SK-N-SH treated with all-trans-retinoic acid at 6 μM for 48 hours (cell line): ENCODE measurements at regions not wholly inside any gene's neighbourhood (a gene's known extent, or its start where the extent isn't known, plus 50 kb on each side); places are given as distances from the start of the nearest gene placed in this dataset.

Source experiments
- ATAC-seq: fragments of 200-7000 bp; cut with Tn5 transposase; 3 replicates; pipeline ENCODE4 v1.9.1; 2020; ENCODE audit warnings: mild to moderate bottlenecking, moderate library complexity
- ARNTL ChIP-seq: fragments of 450-650 bp; formaldehyde crosslinking; IDR thresholded peaks from 2 replicates; pipeline ENCODE4 v1.5.0; 2020; ENCODE audit warnings: low read depth, mild to moderate bottlenecking, moderate library complexity, borderline replicate concordance
- BACH2 ChIP-seq: fragments of 250-450 bp; sonication (Bioruptor Pico); IDR thresholded peaks from 2 replicates; pipeline ENCODE4 v1.9.0; 2021; ENCODE audit warnings: mild to moderate bottlenecking, borderline replicate concordance
- CSDC2 ChIP-seq: fragments of 250-450 bp; sonication (Bioruptor Pico); IDR thresholded peaks from 2 replicates; pipeline ENCODE4 v1.5.0; 2020; ENCODE audit warnings: mild to moderate bottlenecking, moderate library complexity
- ESRRG ChIP-seq: fragments of 250-450 bp; sonication (Bioruptor Pico); IDR thresholded peaks from 2 replicates; pipeline ENCODE4 v1.6.1; 2021; ENCODE audit warnings: mild to moderate bottlenecking
- GLIS3 ChIP-seq: fragments of 250-450 bp; sonication (Bioruptor Pico); IDR thresholded peaks from 2 replicates; pipeline ENCODE4 v1.5.0; 2020; ENCODE audit warnings: mild to moderate bottlenecking, moderate library complexity
- ISL1 ChIP-seq: fragments of 250-450 bp; sonication (Bioruptor Pico); IDR thresholded peaks from 2 replicates; pipeline ENCODE4 v2.1.2; 2022; ENCODE audit warnings: mild to moderate bottlenecking, moderate library complexity
- OSR1 ChIP-seq: fragments of 250-450 bp; sonication (Bioruptor Pico); IDR thresholded peaks from 2 replicates; pipeline ENCODE4 v1.8.0; 2022; ENCODE audit warnings: moderate library complexity, mild to moderate bottlenecking, inconsistent platforms
- POU6F1 ChIP-seq: fragments of 250-450 bp; sonication (Bioruptor Pico); IDR thresholded peaks from 2 replicates; pipeline ENCODE4 v1.8.0; 2021; ENCODE audit warnings: low read depth, mild to moderate bottlenecking, moderate library complexity, borderline replicate concordance
- RARB ChIP-seq: fragments of 250-450 bp; sonication (Bioruptor Pico); IDR thresholded peaks from 2 replicates; pipeline ENCODE4 v1.8.0; 2021; ENCODE audit warnings: mild to moderate bottlenecking, moderate library complexity
- SNAI2 ChIP-seq: fragments of 250-450 bp; sonication (Bioruptor Pico); IDR thresholded peaks from 2 replicates; pipeline ENCODE4 v1.5.0; 2020; ENCODE audit warnings: mild to moderate bottlenecking, moderate library complexity
- TCF4 ChIP-seq: fragments of 250-450 bp; sonication (Bioruptor Pico); IDR thresholded peaks from 2 replicates; pipeline ENCODE4 v1.8.0; 2021; ENCODE audit warnings: mild to moderate bottlenecking, moderate library complexity, borderline replicate concordance
- TOX ChIP-seq: fragments of 250-450 bp; sonication (Bioruptor Pico); IDR thresholded peaks from 2 replicates; pipeline ENCODE4 v1.8.0; 2021; ENCODE audit warnings: mild to moderate bottlenecking, moderate library complexity, borderline replicate concordance
- TSHZ2 ChIP-seq: fragments of 250-450 bp; sonication (Bioruptor Pico); IDR thresholded peaks from 2 replicates; pipeline ENCODE4 v1.5.0; 2020; ENCODE audit warnings: mild to moderate bottlenecking, moderate library complexity
- ZFP3 ChIP-seq: fragments of 250-450 bp; sonication (Bioruptor Pico); IDR thresholded peaks from 2 replicates; pipeline ENCODE4 v1.5.0; 2020; ENCODE audit warnings: mild to moderate bottlenecking, moderate library complexity
- ZFP30 ChIP-seq: fragments of 450-650 bp; formaldehyde crosslinking; IDR thresholded peaks from 2 replicates; pipeline ENCODE4 v1.5.0; 2022; ENCODE audit warnings: mild to moderate bottlenecking, moderate library complexity
- ZNF70 ChIP-seq: fragments of 450-650 bp; formaldehyde crosslinking; IDR thresholded peaks from 2 replicates; pipeline ENCODE4 v1.5.0; 2020; ENCODE audit warnings: mild to moderate bottlenecking, moderate library complexity
- ZNF8 ChIP-seq: fragments of 450-650 bp; formaldehyde crosslinking; IDR thresholded peaks from 2 replicates; pipeline ENCODE4 v1.5.0; 2020; ENCODE audit warnings: mild to moderate bottlenecking, moderate library complexity
- TF ChIP-seq, protein P1 (sequence below): fragments of 250-450 bp; sonication (Bioruptor Pico); IDR thresholded peaks from 2 replicates; pipeline ENCODE4 v1.8.0; 2020; ENCODE audit warnings: mild to moderate bottlenecking, moderate library complexity, borderline replicate concordance
- TF ChIP-seq, protein P2 (sequence below): fragments of 250-450 bp; sonication (Bioruptor Pico); IDR thresholded peaks from 2 replicates; pipeline ENCODE4 v1.5.1; 2020; ENCODE audit warnings: low read depth, mild to moderate bottlenecking, moderate library complexity
- TF ChIP-seq, protein P3 (sequence below): fragments of 250-450 bp; sonication (Bioruptor Pico); IDR thresholded peaks from 2 replicates; pipeline ENCODE4 v1.5.1; 2021; ENCODE audit warnings: mild to moderate bottlenecking, moderate library complexity

DNA sequence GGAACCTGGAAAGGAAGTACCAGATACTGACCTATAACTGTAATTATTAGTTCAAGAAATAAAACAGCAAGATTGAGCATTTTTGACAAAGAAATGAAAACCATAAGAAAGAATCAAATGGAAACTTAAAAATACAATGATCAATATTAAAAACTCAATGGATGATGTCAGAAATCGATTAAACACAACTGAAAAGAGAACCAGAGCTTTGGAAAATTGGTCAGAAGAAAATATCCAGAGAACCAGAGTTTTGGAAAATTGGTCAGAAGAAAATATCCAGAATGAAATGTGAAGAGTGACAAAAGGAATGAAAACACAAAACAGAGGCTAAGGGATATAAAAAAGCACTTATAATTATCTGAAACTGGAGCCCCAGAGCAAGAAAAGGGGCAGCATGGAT is 438.6 kb downstream of the AJAP1 start:
- TF ChIP-seq ZNF70 (no peak), ZFP30 (peak; percentile 79), SNAI2 (CRISPR knock-in tag) (no peak)
- TF ChIP-seq, all 23 proteins: peak for 1
- no peak for ATAC-seq

DNA sequence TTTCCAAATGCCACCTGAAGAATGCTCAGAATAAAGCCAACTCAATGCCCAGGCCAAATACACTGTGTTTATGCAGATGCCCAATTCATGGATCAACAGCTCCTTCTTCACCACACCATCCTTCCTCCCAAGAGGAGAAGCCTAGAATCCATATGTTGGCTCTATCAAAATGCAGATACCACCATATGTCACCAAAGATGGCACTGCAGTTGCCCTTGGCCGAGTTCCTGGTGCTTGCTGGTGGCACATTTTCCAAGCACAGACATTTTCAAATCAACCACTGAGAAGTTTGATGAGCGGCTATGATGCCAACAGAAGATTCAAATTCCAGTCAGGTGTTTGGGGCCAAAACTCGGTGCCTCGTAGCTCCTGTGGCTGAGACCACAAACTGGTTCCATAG is 430.3 kb downstream of the AJAP1 start:
- TF ChIP-seq ZFP30 (no peak), ISL1 (CRISPR knock-in tag) (no peak), ZFP3 (CRISPR knock-in tag) (no peak), TOX (no peak), OSR1 (CRISPR knock-in tag) (no peak), ARNTL (CRISPR knock-in tag) (no peak), TCF4 (CRISPR knock-in tag) (no peak), RARB (CRISPR knock-in tag) (no peak), ESRRG (CRISPR knock-in tag) (no peak), GLIS3 (CRISPR knock-in tag) (no peak), TSHZ2 (CRISPR knock-in tag) (no peak), BACH2 (CRISPR knock-in tag) (no peak), CSDC2 (CRISPR knock-in tag) (no peak)
- TF ChIP-seq, protein P1, sequence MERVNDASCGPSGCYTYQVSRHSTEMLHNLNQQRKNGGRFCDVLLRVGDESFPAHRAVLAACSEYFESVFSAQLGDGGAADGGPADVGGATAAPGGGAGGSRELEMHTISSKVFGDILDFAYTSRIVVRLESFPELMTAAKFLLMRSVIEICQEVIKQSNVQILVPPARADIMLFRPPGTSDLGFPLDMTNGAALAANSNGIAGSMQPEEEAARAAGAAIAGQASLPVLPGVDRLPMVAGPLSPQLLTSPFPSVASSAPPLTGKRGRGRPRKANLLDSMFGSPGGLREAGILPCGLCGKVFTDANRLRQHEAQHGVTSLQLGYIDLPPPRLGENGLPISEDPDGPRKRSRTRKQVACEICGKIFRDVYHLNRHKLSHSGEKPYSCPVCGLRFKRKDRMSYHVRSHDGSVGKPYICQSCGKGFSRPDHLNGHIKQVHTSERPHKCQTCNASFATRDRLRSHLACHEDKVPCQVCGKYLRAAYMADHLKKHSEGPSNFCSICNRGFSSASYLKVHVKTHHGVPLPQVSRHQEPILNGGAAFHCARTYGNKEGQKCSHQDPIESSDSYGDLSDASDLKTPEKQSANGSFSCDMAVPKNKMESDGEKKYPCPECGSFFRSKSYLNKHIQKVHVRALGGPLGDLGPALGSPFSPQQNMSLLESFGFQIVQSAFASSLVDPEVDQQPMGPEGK (CRISPR knock-in tag), result no peak
- TF ChIP-seq, protein P2, sequence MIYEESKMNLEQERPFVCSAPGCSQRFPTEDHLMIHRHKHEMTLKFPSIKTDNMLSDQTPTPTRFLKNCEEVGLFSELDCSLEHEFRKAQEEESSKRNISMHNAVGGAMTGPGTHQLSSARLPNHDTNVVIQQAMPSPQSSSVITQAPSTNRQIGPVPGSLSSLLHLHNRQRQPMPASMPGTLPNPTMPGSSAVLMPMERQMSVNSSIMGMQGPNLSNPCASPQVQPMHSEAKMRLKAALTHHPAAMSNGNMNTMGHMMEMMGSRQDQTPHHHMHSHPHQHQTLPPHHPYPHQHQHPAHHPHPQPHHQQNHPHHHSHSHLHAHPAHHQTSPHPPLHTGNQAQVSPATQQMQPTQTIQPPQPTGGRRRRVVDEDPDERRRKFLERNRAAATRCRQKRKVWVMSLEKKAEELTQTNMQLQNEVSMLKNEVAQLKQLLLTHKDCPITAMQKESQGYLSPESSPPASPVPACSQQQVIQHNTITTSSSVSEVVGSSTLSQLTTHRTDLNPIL (CRISPR knock-in tag), result no peak
- TF ChIP-seq, protein P3, sequence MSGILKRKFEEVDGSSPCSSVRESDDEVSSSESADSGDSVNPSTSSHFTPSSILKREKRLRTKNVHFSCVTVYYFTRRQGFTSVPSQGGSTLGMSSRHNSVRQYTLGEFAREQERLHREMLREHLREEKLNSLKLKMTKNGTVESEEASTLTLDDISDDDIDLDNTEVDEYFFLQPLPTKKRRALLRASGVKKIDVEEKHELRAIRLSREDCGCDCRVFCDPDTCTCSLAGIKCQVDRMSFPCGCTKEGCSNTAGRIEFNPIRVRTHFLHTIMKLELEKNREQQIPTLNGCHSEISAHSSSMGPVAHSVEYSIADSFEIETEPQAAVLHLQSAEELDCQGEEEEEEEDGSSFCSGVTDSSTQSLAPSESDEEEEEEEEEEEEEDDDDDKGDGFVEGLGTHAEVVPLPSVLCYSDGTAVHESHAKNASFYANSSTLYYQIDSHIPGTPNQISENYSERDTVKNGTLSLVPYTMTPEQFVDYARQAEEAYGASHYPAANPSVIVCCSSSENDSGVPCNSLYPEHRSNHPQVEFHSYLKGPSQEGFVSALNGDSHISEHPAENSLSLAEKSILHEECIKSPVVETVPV, result no peak
- no peak for ATAC-seq

DNA sequence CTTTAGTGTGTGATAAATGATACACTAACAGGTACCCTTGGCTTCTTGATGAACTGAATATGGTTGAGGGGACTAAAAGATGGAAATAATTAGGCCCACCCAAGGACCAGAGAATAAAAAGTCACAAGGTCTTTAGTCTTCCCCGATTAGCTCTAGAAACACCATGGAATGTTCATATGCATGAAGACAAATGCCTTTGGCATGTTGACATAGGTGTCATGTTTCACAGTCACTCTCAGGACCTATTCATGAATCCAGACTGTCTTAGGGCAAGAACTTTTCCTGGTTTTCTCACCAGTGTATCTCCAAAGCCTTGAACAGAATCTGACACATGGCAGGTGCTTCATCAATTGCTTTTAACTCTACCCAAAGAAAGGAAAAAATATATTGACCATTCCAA is 412.8 kb downstream of the AJAP1 start:
- no peak for ATAC-seq
- TF ChIP-seq, protein P3, result no peak
- no peak for TF ChIP-seq ESRRG (CRISPR knock-in tag)
- TF ChIP-seq, protein P1 (CRISPR knock-in tag), result no peak
- TF ChIP-seq TOX, result no peak

- TF ChIP-seq POU6F1 (no peak), ZNF8 (CRISPR knock-in tag) (no peak), SNAI2 (CRISPR knock-in tag) (no peak), ARNTL (CRISPR knock-in tag) (no peak), ZFP30 (no peak), BACH2 (CRISPR knock-in tag) (no peak), ISL1 (CRISPR knock-in tag) (no peak), GLIS3 (CRISPR knock-in tag) (no peak), RARB (CRISPR knock-in tag) (no peak)
- TF ChIP-seq, protein P2 (CRISPR knock-in tag), result no peak
- ATAC-seq, result no peak
These were observed 399.3 kb downstream of the AJAP1 start for GRCh38 chr1:5053744-5054143.
